Esophagus muscularis mucosa (tissue), 4 donors: ENCODE measurements at regions not wholly inside any gene's neighbourhood (a gene's known extent, or its start where the extent isn't known, plus 50 kb on each side); places are given as distances from the start of the nearest gene placed in this dataset.

Source experiments
- DNase-seq: peaks from one replicate; pipeline ENCODE4 v3.0.0-alpha.2; 2017; ENCODE audit errors: extremely low spot score
- H3K27ac ChIP-seq, 4 donors: fragments of 200-600 bp; sonication (generic); replicated peaks in 1 of 4; 1 replicate in 3 of 4; 2 replicates in 1 of 4; pipeline ENCODE4 v1.5.1; 2016 to 2019; ENCODE audit warnings: mild to moderate bottlenecking in 1 of 4
- H3K27me3 ChIP-seq, 4 donors: fragments of 200-600 bp; sonication (generic); one replicate each; pipeline versions ENCODE4 v1.5.1 to v1.6.0; 2016 to 2019
- H3K36me3 ChIP-seq, 4 donors: fragments of 200-600 bp; sonication (generic); one replicate each; pipeline ENCODE4 v1.5.1; 2016 to 2019
- H3K4me1 ChIP-seq, 4 donors: fragments of 200-600 bp; sonication (generic); one replicate each; pipeline ENCODE4 v1.5.1; 2016 to 2019
- H3K4me3 ChIP-seq, 4 donors: fragments of 200-600 bp; sonication (generic); 1 replicate in 2 of 4; 2 replicates in 2 of 4; pipeline ENCODE4 v1.5.1; 2016 to 2019; ENCODE audit warnings: mild to moderate bottlenecking in 4 of 4, moderate library complexity in 1 of 4
- H3K9me3 ChIP-seq, 4 donors: fragments of 200-600 bp; sonication (generic); 1 replicate in 3 of 4; 2 replicates in 1 of 4; pipeline ENCODE4 v1.5.1; 2016 to 2019
- EP300 ChIP-seq: sonication (generic); formaldehyde crosslinking; IDR thresholded peaks from one replicate; pipeline ENCODE4 v1.6.1; 2017; ENCODE audit warnings: antibody characterized with exemption
- POLR2A ChIP-seq: fragments of 450-650 bp; IDR thresholded peaks from one replicate; pipeline ENCODE4 v1.6.1; 2017; ENCODE audit warnings: antibody characterized with exemption, moderate library complexity, mild to moderate bottlenecking, low read depth
- POLR2AphosphoS5 ChIP-seq, 2 donors: sonication (generic); formaldehyde crosslinking; IDR thresholded peaks; one replicate each; pipeline ENCODE4 v1.6.1; 2017; ENCODE audit warnings: antibody characterized with exemption in 2 of 2
- WGBS: methylation state at CpG from one replicate; pipeline ENCODE4 v1.1.5; 2018; 5-methylcytosine and 5-hydroxymethylcytosine counted together
- intact Hi-C: fragments of 100-400 bp; cut with DNase I; formaldehyde crosslinking; loops from one replicate; pipeline ENCODE4 v1.15.1; 2023
- TF ChIP-seq, protein P1 (sequence below), 3 experiments: fragments of 200-600 bp in 2 of 3; fragments of 450-650 bp in 1 of 3; sonication (generic) in 2 of 3; IDR thresholded peaks; one replicate each; pipeline ENCODE4 v1.5.1; 2017 to 2019; ENCODE audit warnings: antibody characterized with exemption in 3 of 3, mild to moderate bottlenecking in 2 of 3, moderate library complexity in 1 of 3

DNA sequence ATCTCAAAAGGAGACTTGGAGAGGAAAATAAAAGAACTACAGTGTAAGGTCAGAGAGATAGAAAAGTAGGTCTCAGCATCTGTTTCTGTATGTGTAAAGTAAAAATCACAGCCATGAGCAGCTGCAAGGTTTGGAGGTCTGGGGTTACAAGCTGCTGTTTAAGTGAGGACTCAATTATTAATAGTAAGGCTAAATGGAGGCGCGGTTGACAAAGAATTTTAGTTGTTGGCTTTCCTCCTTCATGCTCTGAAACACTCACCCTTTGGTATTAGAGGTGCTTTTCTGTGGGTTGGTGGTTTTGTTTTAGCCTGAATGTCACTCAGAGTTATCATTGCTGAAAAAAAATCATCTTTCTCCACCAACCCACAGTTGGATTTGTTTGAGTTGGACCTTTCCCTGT is 59.8 kb upstream of the HAO2 start:
- WGBS: 69% methylated on average over 2 of the region's 2 CpGs
- Histone ChIP-seq H3K36me3 (no peaks in the 10 kb centered on the region), H3K27me3 (no peaks in the 10 kb centered on the region), H3K4me1 (peaks cover 0 to 4% (median 0%) of the 10 kb centered on the region in 4 donors), H3K4me3 (no peak overlapping the region), H3K9me3 (no peaks in the 10 kb centered on the region), H3K27ac (no peak overlapping the region)
- intact Hi-C loops: no loop called here
- no peak for TF ChIP-seq POLR2A
- no peak for TF ChIP-seq EP300
- TF ChIP-seq, protein P1, sequence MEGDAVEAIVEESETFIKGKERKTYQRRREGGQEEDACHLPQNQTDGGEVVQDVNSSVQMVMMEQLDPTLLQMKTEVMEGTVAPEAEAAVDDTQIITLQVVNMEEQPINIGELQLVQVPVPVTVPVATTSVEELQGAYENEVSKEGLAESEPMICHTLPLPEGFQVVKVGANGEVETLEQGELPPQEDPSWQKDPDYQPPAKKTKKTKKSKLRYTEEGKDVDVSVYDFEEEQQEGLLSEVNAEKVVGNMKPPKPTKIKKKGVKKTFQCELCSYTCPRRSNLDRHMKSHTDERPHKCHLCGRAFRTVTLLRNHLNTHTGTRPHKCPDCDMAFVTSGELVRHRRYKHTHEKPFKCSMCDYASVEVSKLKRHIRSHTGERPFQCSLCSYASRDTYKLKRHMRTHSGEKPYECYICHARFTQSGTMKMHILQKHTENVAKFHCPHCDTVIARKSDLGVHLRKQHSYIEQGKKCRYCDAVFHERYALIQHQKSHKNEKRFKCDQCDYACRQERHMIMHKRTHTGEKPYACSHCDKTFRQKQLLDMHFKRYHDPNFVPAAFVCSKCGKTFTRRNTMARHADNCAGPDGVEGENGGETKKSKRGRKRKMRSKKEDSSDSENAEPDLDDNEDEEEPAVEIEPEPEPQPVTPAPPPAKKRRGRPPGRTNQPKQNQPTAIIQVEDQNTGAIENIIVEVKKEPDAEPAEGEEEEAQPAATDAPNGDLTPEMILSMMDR (IDR thresholded peaks at IDR 0.05): no peak
- TF ChIP-seq POLR2AphosphoS5 (IDR thresholded peaks at IDR 0.05): no peak
- no peak for DNase-seq

DNA sequence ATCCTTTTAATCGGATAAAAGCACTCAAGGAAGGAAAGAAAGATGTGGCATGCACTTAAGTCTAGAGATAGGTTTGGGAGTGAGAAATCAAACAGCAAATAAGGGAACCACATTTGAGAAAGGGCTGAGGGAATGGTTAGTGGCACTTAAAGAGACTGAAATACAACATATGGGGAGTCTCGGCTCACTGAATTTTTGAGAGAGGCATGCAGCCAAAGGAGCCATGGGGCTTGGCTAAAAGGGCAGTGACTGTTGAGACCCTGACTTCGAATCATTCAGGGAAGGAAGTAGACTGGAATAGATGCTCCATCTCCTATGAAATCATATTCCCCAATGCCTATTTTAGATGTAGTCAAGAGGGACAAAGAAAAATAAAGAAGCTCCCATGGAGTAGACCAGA is 58.3 kb upstream of the HAO2 start:
- no peaks in the 10 kb centered on the region for H3K36me3 ChIP-seq
- 44% methylated on average over 3 of the region's 3 CpGs for WGBS
- no peak overlapping the region for H3K27ac ChIP-seq
- no peak overlapping the region for H3K4me3 ChIP-seq
- H3K27me3 ChIP-seq: no peaks in the 10 kb centered on the region
- no peaks in the 10 kb centered on the region for H3K4me1 ChIP-seq
- TF ChIP-seq EP300: no peak
- no peak for TF ChIP-seq POLR2A
- TF ChIP-seq, protein P1 (IDR thresholded peaks at IDR 0.05): no peak
- no peak for TF ChIP-seq POLR2AphosphoS5 (IDR thresholded peaks at IDR 0.05)
- H3K9me3 ChIP-seq: no peaks in the 10 kb centered on the region
- no peak for DNase-seq
- intact Hi-C loops: no loop called here

DNA sequence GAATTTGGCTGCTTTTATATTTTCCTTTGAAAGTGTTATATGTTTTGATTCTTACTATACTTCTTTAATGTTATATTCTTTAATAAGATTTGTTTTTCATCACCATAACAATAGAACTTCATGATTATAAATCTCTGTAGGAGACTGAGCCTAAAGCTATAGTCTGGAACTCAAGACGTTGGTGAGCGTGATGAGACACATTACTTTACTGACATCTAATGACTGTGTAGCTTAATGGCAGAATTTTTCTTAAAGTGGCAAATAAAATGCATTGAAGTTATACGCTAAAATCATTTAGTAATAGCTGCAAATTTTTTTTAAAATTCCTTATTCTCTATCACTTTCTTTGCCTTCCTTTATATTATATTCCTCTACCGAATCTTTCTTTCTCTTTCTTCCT is 56.1 kb upstream of the HAO2 start:
- intact Hi-C loops: no loop called here
- Histone ChIP-seq H3K36me3 (no peaks in the 10 kb centered on the region), H3K4me1 (no peaks in the 10 kb centered on the region), H3K4me3 (no peak overlapping the region), H3K9me3 (no peaks in the 10 kb centered on the region), H3K27ac (no peak overlapping the region), H3K27me3 (peaks cover 0 to 6% (median 0%) of the 10 kb centered on the region in 4 donors)
- 65% methylated on average over 4 of the region's 4 CpGs for WGBS
- DNase-seq: no peak
- no peak for TF ChIP-seq POLR2A
- TF ChIP-seq EP300: no peak
- TF ChIP-seq, protein P1 (IDR thresholded peaks at IDR 0.05): no peak
- no peak for TF ChIP-seq POLR2AphosphoS5 (IDR thresholded peaks at IDR 0.05)

DNA sequence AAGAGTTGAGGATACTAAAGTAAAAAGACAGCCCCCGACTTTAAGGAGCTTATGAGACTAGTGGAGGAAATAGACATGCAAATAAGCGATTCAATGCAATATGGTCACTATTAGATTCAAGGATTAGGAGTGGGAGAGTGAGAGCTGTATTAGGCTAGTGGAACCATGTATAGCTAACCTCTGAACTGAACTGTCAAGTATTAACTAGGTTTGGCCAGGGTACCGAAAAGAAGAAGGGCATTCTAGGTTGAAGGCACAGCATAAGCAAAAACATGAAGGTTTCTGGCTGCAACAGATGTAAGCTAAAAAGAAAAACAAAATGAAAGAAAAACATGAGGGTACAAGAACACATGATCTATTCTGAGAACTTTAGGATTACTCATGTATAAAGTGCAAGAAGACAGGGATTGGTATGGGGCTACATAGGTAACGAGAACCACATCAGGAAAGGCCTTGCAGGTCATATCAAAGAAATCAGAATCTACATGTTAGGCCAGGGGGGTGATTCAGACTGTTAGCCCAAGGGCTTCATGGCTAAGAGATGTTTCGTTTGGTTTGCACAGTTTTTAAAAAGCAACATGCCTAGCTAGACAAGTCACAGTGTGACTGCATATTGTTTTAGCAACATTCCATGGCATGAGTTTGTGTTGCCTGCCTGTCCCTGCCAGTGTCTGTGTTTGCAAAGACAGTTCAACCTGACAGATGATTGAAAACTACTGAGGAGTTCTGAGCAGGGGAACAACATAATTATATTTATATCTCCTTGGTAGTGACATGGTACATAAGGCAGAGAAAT is 54.4 kb upstream of the HAO2 start:
- no peak for DNase-seq
- 81% methylated on average over 5 of the region's 5 CpGs for WGBS
- no peaks in the 10 kb centered on the region for H3K9me3 ChIP-seq
- no peak overlapping the region for H3K4me3 ChIP-seq
- peaks cover 0 to 6% (median 0%) of the 10 kb centered on the region in 4 donors for H3K27me3 ChIP-seq
- intact Hi-C loops: no loop called here
- H3K36me3 ChIP-seq: no peaks in the 10 kb centered on the region
- no peak overlapping the region for H3K27ac ChIP-seq
- no peak for TF ChIP-seq POLR2A
- no peak for TF ChIP-seq EP300
- H3K4me1 ChIP-seq: no peaks in the 10 kb centered on the region

DNA sequence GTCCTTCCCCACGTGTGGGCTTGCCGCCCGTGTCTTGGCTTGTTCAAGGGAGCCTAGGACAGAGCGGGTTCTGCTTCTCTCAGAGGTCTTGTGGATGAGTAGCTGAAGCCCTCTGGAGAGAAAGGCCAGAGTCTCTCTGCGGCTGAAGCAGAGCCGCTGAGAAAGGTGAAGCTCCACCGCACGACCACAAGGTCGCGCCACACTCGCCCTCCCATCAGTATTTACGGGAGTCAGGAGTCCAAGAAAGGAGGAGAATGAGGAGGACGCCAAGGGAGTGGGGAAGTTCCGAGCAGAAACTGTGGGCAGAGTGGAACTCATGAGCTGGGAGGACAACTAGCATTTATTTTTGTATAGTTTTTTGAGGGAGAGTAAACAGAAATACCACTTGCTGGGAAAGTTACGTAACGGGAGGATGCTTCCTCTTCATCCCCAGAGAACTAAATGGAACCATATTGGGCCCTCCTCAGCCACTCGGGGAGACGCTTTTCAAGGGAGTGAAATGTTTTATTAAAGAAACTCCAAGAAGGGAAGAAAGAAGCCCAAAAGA is 51.6 kb upstream of the HAO2 start:
- Histone ChIP-seq H3K4me1 (no peaks in the 10 kb centered on the region), H3K36me3 (no peaks in the 10 kb centered on the region), H3K27ac (no peak overlapping the region), H3K4me3 (no peak overlapping the region), H3K27me3 (peaks cover 0 to 6% (median 0%) of the 10 kb centered on the region in 4 donors), H3K9me3 (no peaks in the 10 kb centered on the region)
- no peak for DNase-seq
- intact Hi-C loops: no loop called here
- TF ChIP-seq, protein P1 (IDR thresholded peaks at IDR 0.05): no peak
- TF ChIP-seq POLR2A (no peak), EP300 (no peak), POLR2AphosphoS5 (IDR thresholded peaks at IDR 0.05) (no peak)
- 78% methylated on average over 18 of the region's 18 CpGs for WGBS
